Nephron (organoid): ENCODE measurements at regions not wholly inside any gene's neighbourhood (a gene's known extent, or its start where the extent isn't known, plus 50 kb on each side); places are given as distances from the start of the nearest gene placed in this dataset.
A peak's percentile ranks its signal among the peaks of the same experiment; 100 is the strongest.

Experiments
- H3K27ac Mint-ChIP-seq, 3 experiments: 2 replicates each; pipeline ENCODE4 v1.8.0; 2020; ENCODE audit warnings: mixed read lengths in 3 of 3, mild to moderate bottlenecking in 2 of 3, moderate library complexity in 1 of 3
- H3K27me3 Mint-ChIP-seq: 2 replicates; pipeline ENCODE4 v1.8.0; 2021; ENCODE audit warnings: low read depth, mild to moderate bottlenecking, moderate library complexity, mixed read lengths
- H3K36me3 Mint-ChIP-seq: 2 replicates; pipeline ENCODE4 v1.8.0; 2020; ENCODE audit warnings: low read depth, mixed read lengths
- H3K4me1 Mint-ChIP-seq: 2 replicates; pipeline ENCODE4 v1.8.0; 2020; ENCODE audit warnings: mixed read lengths
- H3K4me3 Mint-ChIP-seq, 3 experiments: 2 replicates each; pipeline ENCODE4 v1.8.0; 2020; ENCODE audit warnings: mild to moderate bottlenecking in 3 of 3, mixed read lengths in 3 of 3, moderate library complexity in 2 of 3
- H3K9me3 Mint-ChIP-seq: 2 replicates; pipeline ENCODE4 v1.8.0; 2020; ENCODE audit warnings: mixed read lengths
- CTCF ChIP-seq, 3 experiments: fragments of 200-600 bp; sonication (generic); IDR thresholded peaks; one replicate each; pipeline ENCODE4 v1.5.0; 2021; ENCODE audit warnings: antibody characterized with exemption in 3 of 3; ENCODE audit not compliant: unreplicated experiment in 3 of 3

- TF ChIP-seq CTCF (IDR thresholded peaks at IDR 0.05; ENCODE audit: unreplicated experiment in 3 of 3): no peak
- no peaks in the 10 kb centered on the region for H3K27me3 Mint-ChIP-seq
- no peak overlapping the region for H3K27ac Mint-ChIP-seq
- no peaks in the 10 kb centered on the region for H3K36me3 Mint-ChIP-seq
- H3K9me3 Mint-ChIP-seq: no peaks in the 10 kb centered on the region
- H3K4me3 Mint-ChIP-seq: no peak overlapping the region
- H3K4me1 Mint-ChIP-seq: peaks cover 2% of the 10 kb centered on the region
Observed at GRCh38 chr13:72156760-72157159, 289.8 kb upstream of the DACH1 start.

- no peak for TF ChIP-seq CTCF (IDR thresholded peaks at IDR 0.05; ENCODE audit: unreplicated experiment in 3 of 3)
- Mint-ChIP-seq H3K27ac (no peak overlapping the region), H3K9me3 (no peaks in the 10 kb centered on the region), H3K27me3 (no peaks in the 10 kb centered on the region), H3K36me3 (no peaks in the 10 kb centered on the region), H3K4me3 (no peak overlapping the region), H3K4me1 (peaks cover 17% of the 10 kb centered on the region)
Observed at GRCh38 chr13:72153272-72153671, 286.3 kb upstream of the DACH1 start.

GRCh38 chr13:72151241-72151640 is 284.2 kb upstream of the DACH1 start:
- Mint-ChIP-seq H3K36me3 (no peaks in the 10 kb centered on the region), H3K4me3 (no peak overlapping the region), H3K27me3 (no peaks in the 10 kb centered on the region), H3K9me3 (no peaks in the 10 kb centered on the region), H3K4me1 (peaks cover 17% of the 10 kb centered on the region), H3K27ac (peak overlapping the region; percentile 66 to 67 (median 66))
- TF ChIP-seq CTCF (IDR thresholded peaks at IDR 0.05; ENCODE audit: unreplicated experiment in 3 of 3): no peak

GRCh38 chr13:72150502-72150901 is 283.5 kb upstream of the DACH1 start:
- no peak overlapping the region for H3K4me3 Mint-ChIP-seq
- H3K27me3 Mint-ChIP-seq: no peaks in the 10 kb centered on the region
- peak overlapping the region; percentile 66 to 67 (median 66) for H3K27ac Mint-ChIP-seq
- H3K36me3 Mint-ChIP-seq: no peaks in the 10 kb centered on the region
- peaks cover 17% of the 10 kb centered on the region for H3K4me1 Mint-ChIP-seq
- TF ChIP-seq CTCF (IDR thresholded peaks at IDR 0.05; ENCODE audit: unreplicated experiment in 3 of 3): no peak
- H3K9me3 Mint-ChIP-seq: no peaks in the 10 kb centered on the region

- H3K9me3 Mint-ChIP-seq: no peaks in the 10 kb centered on the region
- H3K27me3 Mint-ChIP-seq: no peaks in the 10 kb centered on the region
- peak overlapping the region in 2 of 3 experiments; percentile 3 to 18 for H3K27ac Mint-ChIP-seq
- no peak overlapping the region for H3K4me3 Mint-ChIP-seq
- no peaks in the 10 kb centered on the region for H3K36me3 Mint-ChIP-seq
- H3K4me1 Mint-ChIP-seq: peaks cover 17% of the 10 kb centered on the region
- no peak for TF ChIP-seq CTCF (IDR thresholded peaks at IDR 0.05; ENCODE audit: unreplicated experiment in 3 of 3)
Observed at GRCh38 chr13:72149701-72150100, 282.7 kb upstream of the DACH1 start.

GRCh38 chr13:72146816-72147215 is 279.8 kb upstream of the DACH1 start:
- TF ChIP-seq CTCF (IDR thresholded peaks at IDR 0.05; ENCODE audit: unreplicated experiment in 3 of 3): no peak
- Mint-ChIP-seq H3K4me1 (peaks cover 17% of the 10 kb centered on the region), H3K4me3 (no peak overlapping the region), H3K36me3 (no peaks in the 10 kb centered on the region), H3K27ac (no peak overlapping the region), H3K27me3 (no peaks in the 10 kb centered on the region), H3K9me3 (no peaks in the 10 kb centered on the region)
